K562 (cell line): ENCODE measurements at regions not wholly inside any gene's neighbourhood (a gene's known extent, or its start where the extent isn't known, plus 50 kb on each side); places are given as distances from the start of the nearest gene placed in this dataset.
A peak's percentile ranks its signal among the peaks of the same experiment; 100 is the strongest.

ENCODE experiments used
- ARID3A ChIP-seq: IDR thresholded peaks from 2 replicates; pipeline ENCODE4 v1.6.1; 2012; ENCODE audit warnings: low read depth, low read length, improper control_type of control experiment, borderline replicate concordance
- BCLAF1 ChIP-seq, 2 experiments: fragments of 450-650 bp in 1 of 2; IDR thresholded peaks; 2 replicates each; pipeline ENCODE4 v1.6.1; 2011 to 2017; ENCODE audit warnings: low read depth in 2 of 2, antibody characterized with exemption in 1 of 2, borderline replicate concordance in 1 of 2, low read length in 1 of 2, mild to moderate bottlenecking in 1 of 2, mixed read lengths in 1 of 2; ENCODE audit not compliant: control insufficient read depth in 1 of 2
- CEBPB ChIP-seq: fragments of 450-650 bp; IDR thresholded peaks from 2 replicates; pipeline ENCODE4 v1.6.1; 2016; ENCODE audit warnings: missing genetic modification characterization, missing compliant biosample characterization
- CREBBP ChIP-seq: IDR thresholded peaks from one replicate; pipeline ENCODE4 v1.6.1; 2012; ENCODE audit warnings: low read depth, mild to moderate bottlenecking, control low read depth, inconsistent platforms, low read length
- GTF2F1 ChIP-seq: IDR thresholded peaks from 2 replicates; pipeline ENCODE4 v1.6.1; 2011; ENCODE audit warnings: low read depth, low read length, improper control_type of control experiment
- HBP1 ChIP-seq: fragments of 450-650 bp; formaldehyde crosslinking; IDR thresholded peaks from 2 replicates; pipeline ENCODE4 v1.4.0; 2022; ENCODE audit warnings: missing genetic modification characterization
- HDAC1 ChIP-seq, 2 experiments: fragments of 450-650 bp; IDR thresholded peaks; 2 replicates each; pipeline ENCODE4 v1.6.1; 2016 to 2017; ENCODE audit warnings: inconsistent platforms in 1 of 2, mild to moderate bottlenecking in 1 of 2, moderate library complexity in 1 of 2
- KDM1A ChIP-seq, 2 experiments: fragments of 450-650 bp; IDR thresholded peaks; 2 replicates each; pipeline ENCODE4 v1.6.1; 2016; ENCODE audit warnings: mild to moderate bottlenecking in 2 of 2
- NFIC ChIP-seq: fragments of 450-650 bp; IDR thresholded peaks from 2 replicates; pipeline ENCODE4 v1.6.1; 2017; ENCODE audit warnings: mild to moderate bottlenecking, inconsistent platforms
- NR2F6 ChIP-seq: fragments of 450-650 bp; formaldehyde crosslinking; IDR thresholded peaks from 2 replicates; pipeline ENCODE4 v1.4.0; 2020; ENCODE audit warnings: mild to moderate bottlenecking
- PHB2 ChIP-seq: fragments of 450-650 bp; IDR thresholded peaks from 2 replicates; pipeline ENCODE4 v1.6.1; 2017; ENCODE audit warnings: low read depth
- PKNOX1 ChIP-seq: fragments of 450-650 bp; IDR thresholded peaks from 2 replicates; pipeline ENCODE4 v1.6.1; 2016
- SRSF9 ChIP-seq: fragments of 200-400 bp; formaldehyde crosslinking; IDR thresholded peaks from 2 replicates; pipeline ENCODE4 v1.6.1; 2017; ENCODE audit warnings: low read depth, low read length, borderline replicate concordance
- STAT5B ChIP-seq: fragments of 250-450 bp; sonication (Bioruptor Pico); IDR thresholded peaks from 2 replicates; pipeline ENCODE4 v1.8.0; 2021; ENCODE audit warnings: mild to moderate bottlenecking, inconsistent platforms
- THAP7 ChIP-seq: fragments of 250-450 bp; sonication (Bioruptor Pico); IDR thresholded peaks from 2 replicates; pipeline ENCODE4 v1.5.0; 2021
- ZNF140 ChIP-seq: fragments of 250-450 bp; sonication (Bioruptor Pico); IDR thresholded peaks from 2 replicates; pipeline ENCODE4 v1.8.0; 2021; ENCODE audit warnings: moderate library complexity, mild to moderate bottlenecking, inconsistent platforms
- ZNF57 ChIP-seq: fragments of 450-650 bp; formaldehyde crosslinking; IDR thresholded peaks from 2 replicates; pipeline ENCODE4 v1.4.0; 2020; ENCODE audit warnings: mild to moderate bottlenecking, moderate library complexity
- ZNF639 ChIP-seq, 2 experiments: fragments of 200-800 bp in 1 of 2; sonication (Bioruptor generic) in 1 of 2; sonication (generic) in 1 of 2; formaldehyde crosslinking in 1 of 2; IDR thresholded peaks in 1 of 2; conservative IDR thresholded peaks in 1 of 2; 2 replicates each; pipeline versions ENCODE4 v1.5.0 to v1.6.1; 2016 to 2020; ENCODE audit warnings: missing compliant biosample characterization in 1 of 2, missing genetic modification characterization in 1 of 2, missing genetic modification reagents in 1 of 2

GRCh38 chr16:85420501-85421337, 192.4 kb upstream of the GSE1 start (continued):
- TF ChIP-seq ZNF57 (CRISPR knock-in tag) (no peak), THAP7 (CRISPR knock-in tag) (no peak), NR2F6 (no peak), KDM1A (IDR thresholded peaks at IDR 0.05) (peak; percentile 93 to 98), ZNF639 (CRISPR knock-in tag; conservative IDR thresholded peaks at IDR 0.05 in 1 of 2, IDR thresholded peaks at IDR 0.05 in 1 of 2) (no peak), NFIC (peak; percentile 50), CREBBP (no peak), CEBPB (tag) (no peak), BCLAF1 (IDR thresholded peaks at IDR 0.05; ENCODE audit: borderline replicate concordance in 1 of 2, control insufficient read depth in 1 of 2, low read depth in 2 of 2, low read length in 1 of 2) (peak in 1 of 2 experiments; percentile 80; a peak in 1 of 4 replicates), ARID3A (peak; percentile 43; the same call in 1 of the 2 replicates), ZNF140 (CRISPR knock-in tag) (no peak), SRSF9 (no peak), PKNOX1 (0 out of 2 replicates have a peak, but pooled peaks have one; percentile 12), STAT5B (CRISPR knock-in tag) (no peak), HBP1 (CRISPR knock-in tag) (no peak), PHB2 (no peak), GTF2F1 (no peak), HDAC1 (IDR thresholded peaks at IDR 0.05) (peak; percentile 78 to 91)
